CD4-positive, alpha-beta T cell treated with Interleukin-4 for 4 hours (primary cell): ENCODE measurements at regions not wholly inside any gene's neighbourhood (a gene's known extent, or its start where the extent isn't known, plus 50 kb on each side); places are given as distances from the start of the nearest gene placed in this dataset.
"Not testable (repeated sequence)": the region's sequence is repeated elsewhere in the genome, so short reads cannot be mapped to it uniquely, and the experiment has no call there.

Source experiments
- DNase-seq: peaks from one replicate; pipeline ENCODE4 v3.0.0-alpha.2; 2020

GRCh38 chr4:73348185-73348584 lies 55.9 kb upstream of the ALB start:
- DNase-seq = no peak

GRCh38 chr4:73347497-73347896 lies 56.6 kb upstream of the ALB start:
- DNase-seq = no peak

- no peak for DNase-seq
Measured at GRCh38 chr4:73345399-73345975, 58.6 kb upstream of the ALB start.

DNA sequence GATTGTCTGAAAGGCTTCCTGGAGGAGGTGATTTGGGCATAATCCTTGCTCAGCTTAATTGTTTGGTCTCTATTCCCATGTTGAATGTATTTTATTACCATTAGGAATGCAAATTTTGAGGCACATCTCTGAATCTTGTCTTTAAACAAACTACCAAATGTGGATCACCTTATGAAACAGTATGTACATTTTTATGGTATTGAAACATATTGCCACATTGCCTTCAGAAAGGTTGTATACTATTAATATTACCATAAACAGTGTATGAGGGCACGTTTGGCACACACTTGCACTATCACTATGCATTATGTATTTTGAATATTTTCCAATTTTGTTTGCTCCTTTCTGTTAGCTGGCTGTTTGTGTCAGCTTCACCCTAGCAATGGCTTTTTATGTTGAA lies 60.0 kb upstream of the ALB start:
- no peak for DNase-seq

- no peak for DNase-seq
Measured at GRCh38 chr4:73343432-73343831, 60.7 kb upstream of the ALB start.

DNA sequence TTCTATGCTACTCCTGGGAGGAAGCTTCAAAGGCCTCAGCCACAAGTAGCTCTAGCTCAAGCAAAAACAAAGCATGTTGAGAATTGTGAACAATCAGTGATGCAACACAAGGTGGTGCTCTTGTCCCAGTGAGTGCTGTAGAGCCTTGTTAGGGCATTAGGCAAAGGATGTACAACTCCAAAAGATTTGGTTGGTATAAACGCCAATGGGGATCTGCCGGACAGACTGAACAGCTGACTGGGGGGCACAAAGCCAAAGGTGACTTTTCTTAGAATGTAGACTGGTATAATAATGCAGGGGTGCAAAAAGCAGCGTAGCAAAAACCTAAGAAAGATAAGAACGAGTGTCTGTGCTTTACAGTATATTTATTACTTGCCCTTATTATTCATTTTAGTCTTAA lies 62.6 kb upstream of the ALB start:
- no peak for DNase-seq

- DNase-seq = no peak
Measured at GRCh38 chr4:73340917-73341316, 63.2 kb upstream of the ALB start.

DNA sequence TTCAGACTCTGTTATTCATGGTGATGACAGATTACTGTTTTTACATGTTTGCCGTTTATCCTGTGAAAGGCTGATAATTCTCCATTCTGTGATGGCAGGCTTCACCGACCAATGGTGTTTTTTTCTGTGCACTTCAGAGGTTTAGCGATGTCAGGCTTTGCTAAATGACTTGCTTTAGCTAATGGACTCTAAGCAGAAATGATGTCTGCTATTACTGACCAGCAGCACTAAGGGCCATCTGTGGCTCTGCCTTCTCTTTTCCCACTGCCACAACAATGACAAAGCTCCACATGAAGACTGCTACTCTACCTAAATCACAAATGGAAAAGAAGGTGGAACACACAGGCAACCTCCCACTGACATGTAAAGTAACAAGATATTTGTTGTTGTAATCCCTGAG lies 68.4 kb upstream of the ALB start:
- no peak for DNase-seq

GRCh38 chr4:73332012-73332411 lies 72.1 kb upstream of the ALB start:
- not testable (repeated sequence) for DNase-seq

DNA sequence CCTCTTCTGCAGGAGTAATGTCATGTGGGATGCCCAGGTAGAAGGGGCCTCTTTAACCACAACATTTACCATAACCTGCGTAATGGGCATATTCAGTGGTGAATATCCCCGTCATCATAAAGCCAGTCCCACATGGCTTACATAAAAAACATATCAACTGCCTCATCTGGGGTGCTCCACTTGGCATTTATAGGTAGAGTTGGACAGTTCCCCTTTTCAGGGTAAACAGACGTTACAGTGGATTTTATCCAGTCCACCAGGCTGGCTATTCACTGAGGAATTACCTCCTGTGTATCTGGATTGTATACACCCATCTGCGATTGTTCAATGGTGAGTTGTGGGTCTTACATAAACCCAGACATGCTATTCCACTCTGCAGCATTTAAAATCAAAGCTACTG lies 70.7 kb upstream of the ANKRD17 start:
- DNase-seq = no peak

DNA sequence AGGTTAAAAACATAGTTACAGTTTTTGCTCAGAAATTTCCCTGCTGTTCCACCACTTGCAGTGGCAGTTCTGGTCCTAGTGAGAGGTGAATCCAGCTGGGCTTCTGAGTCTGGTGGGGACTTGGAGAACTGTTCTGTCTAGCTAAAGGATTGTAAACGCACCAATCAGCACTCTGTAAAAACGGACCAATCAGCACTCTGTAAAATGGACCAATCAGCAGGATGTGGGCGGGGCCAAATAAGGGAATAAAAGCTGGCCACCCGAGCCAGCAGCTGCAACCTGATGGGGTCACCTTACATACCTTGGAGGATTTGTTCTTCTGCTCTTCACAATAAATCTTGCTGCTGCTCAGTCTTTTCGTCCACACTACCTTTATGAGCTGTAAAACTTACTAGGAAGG lies 67.2 kb upstream of the ANKRD17 start:
- DNase-seq = not testable (repeated sequence)

GRCh38 chr4:73317092-73317491 lies 58.5 kb upstream of the ANKRD17 start:
- DNase-seq = no peak

DNA sequence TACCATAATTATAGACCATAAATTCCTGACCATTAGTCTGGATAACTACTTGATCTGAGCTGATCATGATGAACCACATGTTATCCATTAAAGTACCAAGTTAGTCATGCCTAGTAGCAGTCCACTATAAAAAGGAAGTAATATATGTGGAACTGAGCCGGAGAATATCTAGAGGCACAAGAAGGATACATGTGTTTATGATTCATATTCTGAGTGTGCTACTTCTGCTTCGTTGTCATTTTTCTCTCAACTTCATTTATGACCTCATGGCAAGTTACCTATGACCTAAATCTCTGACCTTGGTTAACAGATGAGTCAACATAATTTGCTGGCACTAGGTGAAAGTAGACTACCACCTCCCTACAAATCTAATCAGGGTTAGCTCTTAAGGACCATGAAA lies 56.5 kb upstream of the ANKRD17 start:
- DNase-seq = no peak

DNA sequence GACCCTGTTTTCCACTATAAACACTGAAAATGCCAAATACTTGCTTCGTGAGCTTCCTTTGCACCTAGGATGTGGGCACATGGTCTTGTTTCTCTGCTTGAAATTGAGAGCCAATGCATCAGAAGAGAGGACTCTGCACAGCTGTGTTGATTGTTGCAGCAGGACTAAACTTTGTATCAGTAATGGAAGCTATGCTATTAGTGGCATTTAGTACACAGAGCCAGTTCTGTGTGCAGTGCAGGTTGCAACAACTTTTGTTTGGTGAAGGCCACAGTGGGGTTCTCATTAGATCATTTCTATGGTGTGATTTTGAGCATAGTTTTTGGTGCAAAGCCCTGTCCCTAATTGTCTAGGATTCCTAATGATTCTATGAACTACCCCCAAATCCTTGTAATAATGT lies 54.4 kb upstream of the ANKRD17 start:
- no peak for DNase-seq

GRCh38 chr4:73311428-73311827 lies 52.8 kb upstream of the ANKRD17 start:
- peak; percentile 22 for DNase-seq

- DNase-seq = no peak
Measured at GRCh38 chr4:73309211-73309610, 50.6 kb upstream of the ANKRD17 start.
